SK-N-SH treated with all-trans-retinoic acid at 6 μM for 48 hours (cell line): ENCODE measurements at regions not wholly inside any gene's neighbourhood (a gene's known extent, or its start where the extent isn't known, plus 50 kb on each side); places are given as distances from the start of the nearest gene placed in this dataset.

Experiments used
- ATAC-seq: fragments of 200-7000 bp; cut with Tn5 transposase; 3 replicates; pipeline ENCODE4 v1.9.1; 2020; ENCODE audit warnings: mild to moderate bottlenecking, moderate library complexity
- ARNTL ChIP-seq: fragments of 450-650 bp; formaldehyde crosslinking; IDR thresholded peaks from 2 replicates; pipeline ENCODE4 v1.5.0; 2020; ENCODE audit warnings: low read depth, mild to moderate bottlenecking, moderate library complexity, borderline replicate concordance
- CSDC2 ChIP-seq: fragments of 250-450 bp; sonication (Bioruptor Pico); IDR thresholded peaks from 2 replicates; pipeline ENCODE4 v1.5.0; 2020; ENCODE audit warnings: mild to moderate bottlenecking, moderate library complexity
- ESRRG ChIP-seq: fragments of 250-450 bp; sonication (Bioruptor Pico); IDR thresholded peaks from 2 replicates; pipeline ENCODE4 v1.6.1; 2021; ENCODE audit warnings: mild to moderate bottlenecking
- GLIS3 ChIP-seq: fragments of 250-450 bp; sonication (Bioruptor Pico); IDR thresholded peaks from 2 replicates; pipeline ENCODE4 v1.5.0; 2020; ENCODE audit warnings: mild to moderate bottlenecking, moderate library complexity
- ISL1 ChIP-seq: fragments of 250-450 bp; sonication (Bioruptor Pico); IDR thresholded peaks from 2 replicates; pipeline ENCODE4 v2.1.2; 2022; ENCODE audit warnings: mild to moderate bottlenecking, moderate library complexity
- OSR1 ChIP-seq: fragments of 250-450 bp; sonication (Bioruptor Pico); IDR thresholded peaks from 2 replicates; pipeline ENCODE4 v1.8.0; 2022; ENCODE audit warnings: moderate library complexity, mild to moderate bottlenecking, inconsistent platforms
- PPARA ChIP-seq: fragments of 250-450 bp; sonication (Bioruptor Pico); IDR thresholded peaks from 2 replicates; pipeline ENCODE4 v1.5.0; 2020; ENCODE audit warnings: mild to moderate bottlenecking, borderline replicate concordance
- RARB ChIP-seq: fragments of 250-450 bp; sonication (Bioruptor Pico); IDR thresholded peaks from 2 replicates; pipeline ENCODE4 v1.8.0; 2021; ENCODE audit warnings: mild to moderate bottlenecking, moderate library complexity
- SNAI2 ChIP-seq: fragments of 250-450 bp; sonication (Bioruptor Pico); IDR thresholded peaks from 2 replicates; pipeline ENCODE4 v1.5.0; 2020; ENCODE audit warnings: mild to moderate bottlenecking, moderate library complexity
- TOX ChIP-seq: fragments of 250-450 bp; sonication (Bioruptor Pico); IDR thresholded peaks from 2 replicates; pipeline ENCODE4 v1.8.0; 2021; ENCODE audit warnings: mild to moderate bottlenecking, moderate library complexity, borderline replicate concordance
- ZC3H10 ChIP-seq: fragments of 250-450 bp; sonication (Bioruptor Pico); IDR thresholded peaks from 2 replicates; pipeline ENCODE4 v1.5.1; 2021; ENCODE audit warnings: mild to moderate bottlenecking, moderate library complexity
- ZFP3 ChIP-seq: fragments of 250-450 bp; sonication (Bioruptor Pico); IDR thresholded peaks from 2 replicates; pipeline ENCODE4 v1.5.0; 2020; ENCODE audit warnings: mild to moderate bottlenecking, moderate library complexity
- ZFP30 ChIP-seq: fragments of 450-650 bp; formaldehyde crosslinking; IDR thresholded peaks from 2 replicates; pipeline ENCODE4 v1.5.0; 2022; ENCODE audit warnings: mild to moderate bottlenecking, moderate library complexity
- ZNF565 ChIP-seq: fragments of 450-650 bp; formaldehyde crosslinking; conservative IDR thresholded peaks from 2 replicates; pipeline ENCODE4 v1.5.0; 2020; ENCODE audit warnings: low read depth, mild to moderate bottlenecking, moderate library complexity
- ZNF70 ChIP-seq: fragments of 450-650 bp; formaldehyde crosslinking; IDR thresholded peaks from 2 replicates; pipeline ENCODE4 v1.5.0; 2020; ENCODE audit warnings: mild to moderate bottlenecking, moderate library complexity
- ZNF8 ChIP-seq: fragments of 450-650 bp; formaldehyde crosslinking; IDR thresholded peaks from 2 replicates; pipeline ENCODE4 v1.5.0; 2020; ENCODE audit warnings: mild to moderate bottlenecking, moderate library complexity
- TF ChIP-seq, protein P1 (sequence below): fragments of 250-450 bp; sonication (Bioruptor Pico); IDR thresholded peaks from 2 replicates; pipeline ENCODE4 v1.5.0; 2020; ENCODE audit warnings: mild to moderate bottlenecking, moderate library complexity
- TF ChIP-seq, protein P2 (sequence below): fragments of 250-450 bp; sonication (Bioruptor Pico); IDR thresholded peaks from 2 replicates; pipeline ENCODE4 v1.8.0; 2020; ENCODE audit warnings: mild to moderate bottlenecking, moderate library complexity, borderline replicate concordance
- TF ChIP-seq, protein P3 (sequence below): fragments of 250-450 bp; sonication (Bioruptor Pico); IDR thresholded peaks from 2 replicates; pipeline ENCODE4 v1.5.1; 2021; ENCODE audit warnings: mild to moderate bottlenecking, moderate library complexity
- TF ChIP-seq, protein P4 (sequence below): fragments of 250-450 bp; sonication (Bioruptor Pico); IDR thresholded peaks from 2 replicates; pipeline ENCODE4 v1.5.1; 2020; ENCODE audit warnings: low read depth, mild to moderate bottlenecking, moderate library complexity

DNA sequence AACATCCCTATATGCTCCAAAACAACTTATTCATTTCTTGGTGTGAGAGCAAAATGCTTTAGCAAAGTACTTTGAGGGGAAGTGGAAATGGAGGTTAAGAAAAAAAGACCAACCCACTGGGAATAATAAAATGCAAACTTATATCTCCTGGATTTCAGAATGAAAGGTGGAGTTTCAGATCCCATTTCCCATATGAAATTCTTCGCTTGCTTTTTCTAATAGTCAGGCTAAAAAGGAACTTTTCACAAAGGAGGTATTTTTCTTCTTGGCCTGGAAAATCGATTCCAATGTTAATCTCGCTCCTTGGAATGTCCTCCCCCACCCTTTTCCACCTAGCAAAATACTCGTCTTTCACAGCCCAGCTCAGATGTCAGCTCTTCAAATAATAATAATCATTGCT is 360.9 kb downstream of the LPIN1 start:
- TF ChIP-seq SNAI2: no peak
- no peak for TF ChIP-seq ZNF565
- no peak for TF ChIP-seq ZFP30 (CRISPR knock-in tag)
- no peak for TF ChIP-seq CSDC2 (CRISPR knock-in tag)
- no peak for TF ChIP-seq OSR1 (CRISPR knock-in tag)
- TF ChIP-seq, protein P1, sequence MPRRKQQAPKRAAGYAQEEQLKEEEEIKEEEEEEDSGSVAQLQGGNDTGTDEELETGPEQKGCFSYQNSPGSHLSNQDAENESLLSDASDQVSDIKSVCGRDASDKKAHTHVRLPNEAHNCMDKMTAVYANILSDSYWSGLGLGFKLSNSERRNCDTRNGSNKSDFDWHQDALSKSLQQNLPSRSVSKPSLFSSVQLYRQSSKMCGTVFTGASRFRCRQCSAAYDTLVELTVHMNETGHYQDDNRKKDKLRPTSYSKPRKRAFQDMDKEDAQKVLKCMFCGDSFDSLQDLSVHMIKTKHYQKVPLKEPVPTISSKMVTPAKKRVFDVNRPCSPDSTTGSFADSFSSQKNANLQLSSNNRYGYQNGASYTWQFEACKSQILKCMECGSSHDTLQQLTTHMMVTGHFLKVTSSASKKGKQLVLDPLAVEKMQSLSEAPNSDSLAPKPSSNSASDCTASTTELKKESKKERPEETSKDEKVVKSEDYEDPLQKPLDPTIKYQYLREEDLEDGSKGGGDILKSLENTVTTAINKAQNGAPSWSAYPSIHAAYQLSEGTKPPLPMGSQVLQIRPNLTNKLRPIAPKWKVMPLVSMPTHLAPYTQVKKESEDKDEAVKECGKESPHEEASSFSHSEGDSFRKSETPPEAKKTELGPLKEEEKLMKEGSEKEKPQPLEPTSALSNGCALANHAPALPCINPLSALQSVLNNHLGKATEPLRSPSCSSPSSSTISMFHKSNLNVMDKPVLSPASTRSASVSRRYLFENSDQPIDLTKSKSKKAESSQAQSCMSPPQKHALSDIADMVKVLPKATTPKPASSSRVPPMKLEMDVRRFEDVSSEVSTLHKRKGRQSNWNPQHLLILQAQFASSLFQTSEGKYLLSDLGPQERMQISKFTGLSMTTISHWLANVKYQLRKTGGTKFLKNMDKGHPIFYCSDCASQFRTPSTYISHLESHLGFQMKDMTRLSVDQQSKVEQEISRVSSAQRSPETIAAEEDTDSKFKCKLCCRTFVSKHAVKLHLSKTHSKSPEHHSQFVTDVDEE: no peak
- TF ChIP-seq ZFP3: no peak
- TF ChIP-seq, protein P2, sequence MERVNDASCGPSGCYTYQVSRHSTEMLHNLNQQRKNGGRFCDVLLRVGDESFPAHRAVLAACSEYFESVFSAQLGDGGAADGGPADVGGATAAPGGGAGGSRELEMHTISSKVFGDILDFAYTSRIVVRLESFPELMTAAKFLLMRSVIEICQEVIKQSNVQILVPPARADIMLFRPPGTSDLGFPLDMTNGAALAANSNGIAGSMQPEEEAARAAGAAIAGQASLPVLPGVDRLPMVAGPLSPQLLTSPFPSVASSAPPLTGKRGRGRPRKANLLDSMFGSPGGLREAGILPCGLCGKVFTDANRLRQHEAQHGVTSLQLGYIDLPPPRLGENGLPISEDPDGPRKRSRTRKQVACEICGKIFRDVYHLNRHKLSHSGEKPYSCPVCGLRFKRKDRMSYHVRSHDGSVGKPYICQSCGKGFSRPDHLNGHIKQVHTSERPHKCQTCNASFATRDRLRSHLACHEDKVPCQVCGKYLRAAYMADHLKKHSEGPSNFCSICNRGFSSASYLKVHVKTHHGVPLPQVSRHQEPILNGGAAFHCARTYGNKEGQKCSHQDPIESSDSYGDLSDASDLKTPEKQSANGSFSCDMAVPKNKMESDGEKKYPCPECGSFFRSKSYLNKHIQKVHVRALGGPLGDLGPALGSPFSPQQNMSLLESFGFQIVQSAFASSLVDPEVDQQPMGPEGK (CRISPR knock-in tag): no peak
- TF ChIP-seq, protein P3, sequence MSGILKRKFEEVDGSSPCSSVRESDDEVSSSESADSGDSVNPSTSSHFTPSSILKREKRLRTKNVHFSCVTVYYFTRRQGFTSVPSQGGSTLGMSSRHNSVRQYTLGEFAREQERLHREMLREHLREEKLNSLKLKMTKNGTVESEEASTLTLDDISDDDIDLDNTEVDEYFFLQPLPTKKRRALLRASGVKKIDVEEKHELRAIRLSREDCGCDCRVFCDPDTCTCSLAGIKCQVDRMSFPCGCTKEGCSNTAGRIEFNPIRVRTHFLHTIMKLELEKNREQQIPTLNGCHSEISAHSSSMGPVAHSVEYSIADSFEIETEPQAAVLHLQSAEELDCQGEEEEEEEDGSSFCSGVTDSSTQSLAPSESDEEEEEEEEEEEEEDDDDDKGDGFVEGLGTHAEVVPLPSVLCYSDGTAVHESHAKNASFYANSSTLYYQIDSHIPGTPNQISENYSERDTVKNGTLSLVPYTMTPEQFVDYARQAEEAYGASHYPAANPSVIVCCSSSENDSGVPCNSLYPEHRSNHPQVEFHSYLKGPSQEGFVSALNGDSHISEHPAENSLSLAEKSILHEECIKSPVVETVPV: no peak
- ATAC-seq: no peak

DNA sequence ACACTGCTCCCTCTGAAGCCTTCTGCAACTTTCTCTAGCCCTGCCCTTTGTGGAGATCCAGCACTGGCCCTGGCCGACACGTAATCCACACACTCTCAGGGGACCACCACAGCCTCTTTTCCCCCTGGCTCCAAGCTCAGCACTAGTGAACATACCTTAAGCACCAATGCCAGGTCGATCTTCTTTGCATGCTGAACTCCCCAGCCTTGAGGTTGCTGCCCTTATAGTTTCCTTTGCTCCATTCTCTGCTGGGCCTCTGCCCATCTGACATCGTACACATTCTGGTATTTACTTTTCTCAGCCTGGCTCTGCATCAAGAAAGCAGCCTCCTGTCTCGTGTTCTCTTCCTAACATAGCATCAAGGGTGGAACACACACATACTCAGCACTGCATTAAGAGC is 361.5 kb downstream of the LPIN1 start:
- ATAC-seq: no peak
- no peak for TF ChIP-seq ZC3H10 (CRISPR knock-in tag)
- no peak for TF ChIP-seq SNAI2
- TF ChIP-seq PPARA (CRISPR knock-in tag): no peak
- no peak for TF ChIP-seq ZNF70 (CRISPR knock-in tag)
- TF ChIP-seq RARB (CRISPR knock-in tag): no peak
- TF ChIP-seq, protein P2 (CRISPR knock-in tag): no peak
- TF ChIP-seq ZFP30 (CRISPR knock-in tag): no peak
- TF ChIP-seq OSR1 (CRISPR knock-in tag): no peak
- TF ChIP-seq ARNTL (CRISPR knock-in tag): no peak
- no peak for TF ChIP-seq ZNF8 (CRISPR knock-in tag)
- TF ChIP-seq ESRRG (CRISPR knock-in tag): no peak
- TF ChIP-seq, protein P3: no peak
- TF ChIP-seq ISL1 (CRISPR knock-in tag): no peak
- no peak for TF ChIP-seq GLIS3
- no peak for TF ChIP-seq CSDC2 (CRISPR knock-in tag)
- TF ChIP-seq, protein P4, sequence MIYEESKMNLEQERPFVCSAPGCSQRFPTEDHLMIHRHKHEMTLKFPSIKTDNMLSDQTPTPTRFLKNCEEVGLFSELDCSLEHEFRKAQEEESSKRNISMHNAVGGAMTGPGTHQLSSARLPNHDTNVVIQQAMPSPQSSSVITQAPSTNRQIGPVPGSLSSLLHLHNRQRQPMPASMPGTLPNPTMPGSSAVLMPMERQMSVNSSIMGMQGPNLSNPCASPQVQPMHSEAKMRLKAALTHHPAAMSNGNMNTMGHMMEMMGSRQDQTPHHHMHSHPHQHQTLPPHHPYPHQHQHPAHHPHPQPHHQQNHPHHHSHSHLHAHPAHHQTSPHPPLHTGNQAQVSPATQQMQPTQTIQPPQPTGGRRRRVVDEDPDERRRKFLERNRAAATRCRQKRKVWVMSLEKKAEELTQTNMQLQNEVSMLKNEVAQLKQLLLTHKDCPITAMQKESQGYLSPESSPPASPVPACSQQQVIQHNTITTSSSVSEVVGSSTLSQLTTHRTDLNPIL (CRISPR knock-in tag): no peak
- no peak for TF ChIP-seq TOX (CRISPR knock-in tag)
- TF ChIP-seq, protein P1: no peak
